ENCODE measurements at regions not wholly inside any gene's neighbourhood (a gene's known extent, or its start where the extent isn't known, plus 50 kb on each side); places are given as distances from the start of the nearest gene placed in this dataset.

GRCh38 chr17:77393867-77394539, 253.2 kb downstream of the SEC14L1 start:
- TF ChIP-seq CTCF (IDR thresholded peaks at IDR 0.05; ENCODE audit: low read depth, low read length, poor library complexity, severe bottlenecking) (no peak), EZH2phosphoT487 (IDR thresholded peaks at IDR 0.05; ENCODE audit: borderline replicate concordance, low read length) (no peak)
